ENCODE measurements at regions not wholly inside any gene's neighbourhood (a gene's known extent, or its start where the extent isn't known, plus 50 kb on each side); places are given as distances from the start of the nearest gene placed in this dataset.
"Not testable (repeated sequence)": the region's sequence is repeated elsewhere in the genome, so short reads cannot be mapped to it uniquely, and the experiment has no call there.

DNA sequence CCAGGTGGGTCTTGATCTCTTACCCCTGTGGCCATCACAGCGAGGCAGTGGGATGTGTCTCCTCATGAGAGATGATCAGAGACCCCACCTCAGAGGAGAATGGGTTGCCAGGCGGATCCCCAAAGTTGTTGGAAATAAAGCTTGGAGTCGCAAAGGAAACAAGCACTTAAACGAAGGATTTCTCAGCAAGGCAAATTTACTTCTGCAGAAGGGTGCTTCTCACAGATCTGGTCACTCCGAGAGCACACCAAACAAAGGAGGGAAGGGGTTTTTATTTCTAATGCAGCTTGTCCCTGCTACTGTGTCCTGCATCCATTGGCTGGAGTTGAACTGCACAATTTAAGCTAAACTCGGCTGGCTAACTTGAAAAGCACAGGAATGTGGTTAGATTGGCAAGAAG lies 466.6 kb upstream of the EYS start:
- no peak for DNase-seq (ENCODE audit: low spot score)
- intact Hi-C loops (cut with DNase I) = no loop called here

- DNase-seq (ENCODE audit: low spot score) = peak; percentile 78
- intact Hi-C loops (cut with DNase I) = not testable (repeated sequence)
These were observed 459.7 kb upstream of the EYS start for GRCh38 chr6:66166713-66167112.

DNA sequence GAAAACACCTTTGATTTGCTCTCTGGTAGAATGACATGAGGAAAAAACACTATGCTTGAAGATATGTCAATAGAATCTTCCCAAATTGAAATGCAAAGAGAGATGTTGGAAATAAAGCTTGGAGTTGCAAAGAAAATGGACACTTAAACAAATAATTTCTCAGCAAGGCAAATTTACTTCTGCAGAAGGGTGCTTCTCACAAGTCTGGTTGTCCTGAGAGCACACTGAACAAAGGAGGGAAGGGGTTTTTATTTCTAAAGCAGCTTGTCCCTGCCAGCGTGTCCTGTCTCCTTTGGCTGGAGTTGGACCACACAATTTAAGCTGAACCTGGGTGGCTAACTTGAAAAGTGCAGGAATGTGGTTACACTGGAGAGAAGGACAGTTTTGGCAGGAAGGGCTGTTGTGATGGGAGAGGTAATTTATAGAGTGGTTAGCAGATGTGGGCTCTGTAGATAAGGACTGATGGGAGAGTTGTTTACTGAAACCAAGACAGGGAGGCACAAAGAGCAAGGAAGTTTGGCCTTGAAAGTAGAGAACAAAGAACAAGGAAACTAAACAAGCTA lies 454.6 kb upstream of the EYS start:
- DNase-seq (ENCODE audit: low spot score) = no peak
- intact Hi-C loops (cut with DNase I) = no loop called here

GRCh38 chr6:66159937-66160336 lies 452.9 kb upstream of the EYS start:
- intact Hi-C loops (cut with DNase I) = no loop called here

GRCh38 chr6:66153247-66153646 lies 446.2 kb upstream of the EYS start:
- intact Hi-C loops (cut with DNase I) = no loop called here
- no peak for DNase-seq (ENCODE audit: low spot score)

More at GRCh38 chr6:66159937-66160336, 452.9 kb upstream of the EYS start:
- DNase-seq (ENCODE audit: low spot score) = no peak

DNA sequence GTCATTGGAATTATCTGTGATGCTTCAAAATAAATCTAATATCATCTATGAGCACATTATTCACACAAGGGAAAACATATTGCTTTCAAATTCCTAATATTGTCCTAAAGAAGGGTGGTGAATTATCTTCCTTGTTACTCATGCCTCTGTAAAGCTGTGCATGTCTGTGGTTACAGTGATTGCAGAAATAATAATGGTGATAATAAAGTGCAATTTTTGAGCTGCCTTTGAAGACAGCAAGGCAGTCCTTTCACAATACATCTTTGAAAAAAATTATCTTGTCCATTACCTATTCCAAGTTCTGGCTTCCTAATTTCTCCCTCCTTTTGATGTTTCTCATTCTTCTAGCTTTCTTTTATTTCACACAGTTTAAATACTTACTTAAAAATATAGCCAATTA lies 442.1 kb upstream of the EYS start:
- intact Hi-C loops (cut with DNase I) = no loop called here
- no peak for DNase-seq (ENCODE audit: low spot score)

DNA sequence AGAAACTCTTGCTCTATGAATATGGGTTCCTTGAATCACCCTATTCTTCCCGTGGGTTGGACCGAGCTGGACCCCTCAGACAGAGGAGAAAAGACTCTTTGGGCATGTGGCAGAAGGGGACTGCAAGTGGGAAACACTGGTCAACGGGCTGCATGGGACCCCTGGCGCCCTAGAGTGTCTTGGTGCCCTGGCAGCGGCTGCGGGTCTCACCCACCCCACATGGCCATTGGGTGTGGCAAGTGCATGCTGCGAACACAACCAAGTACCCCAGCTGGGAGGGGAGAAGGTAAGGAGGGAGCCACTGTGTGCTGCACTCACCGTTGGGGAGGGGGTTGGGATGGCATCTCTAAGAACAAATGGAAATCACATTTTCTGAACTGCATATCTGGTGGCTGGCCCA lies 438.8 kb upstream of the EYS start:
- DNase-seq (ENCODE audit: low spot score) = no peak
- intact Hi-C loops (cut with DNase I) = no loop called here

- intact Hi-C loops (cut with DNase I) = loop anchor here in 1 of 2 donors (10.0 kb wide), 1 partner anchor 721 kb away; no protein-coding TSS in a partner anchor
- DNase-seq (ENCODE audit: low spot score) = no peak
These were observed 427.0 kb upstream of the EYS start for GRCh38 chr6:66134021-66134420.

- intact Hi-C loops (cut with DNase I) = no loop called here
- no peak for DNase-seq (ENCODE audit: low spot score)
These were observed 421.6 kb upstream of the EYS start for GRCh38 chr6:66128656-66129055.

DNA sequence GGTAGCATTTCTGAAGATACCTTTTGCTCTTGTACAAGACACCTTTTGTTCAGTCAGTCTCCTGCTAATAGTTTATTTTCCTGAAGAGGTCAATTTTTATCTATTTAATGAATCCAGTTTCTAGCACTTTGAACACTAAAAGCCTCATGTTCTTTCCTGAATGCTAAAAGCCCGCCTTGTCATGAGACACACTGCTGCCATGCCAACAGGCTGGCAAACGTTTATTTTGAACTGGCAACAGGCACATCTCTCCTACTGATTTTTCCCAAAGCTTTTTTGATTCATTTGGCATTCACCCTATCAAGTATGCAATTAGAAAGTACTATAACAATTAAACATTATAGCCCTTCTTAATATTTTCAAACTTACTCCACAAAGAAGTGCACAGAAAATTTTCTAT lies 421.2 kb upstream of the EYS start:
- intact Hi-C loops (cut with DNase I) = no loop called here
- no peak for DNase-seq (ENCODE audit: low spot score)

- DNase-seq (ENCODE audit: low spot score) = no peak
- intact Hi-C loops (cut with DNase I) = no loop called here
These were observed 420.0 kb upstream of the EYS start for GRCh38 chr6:66127061-66127460.

DNA sequence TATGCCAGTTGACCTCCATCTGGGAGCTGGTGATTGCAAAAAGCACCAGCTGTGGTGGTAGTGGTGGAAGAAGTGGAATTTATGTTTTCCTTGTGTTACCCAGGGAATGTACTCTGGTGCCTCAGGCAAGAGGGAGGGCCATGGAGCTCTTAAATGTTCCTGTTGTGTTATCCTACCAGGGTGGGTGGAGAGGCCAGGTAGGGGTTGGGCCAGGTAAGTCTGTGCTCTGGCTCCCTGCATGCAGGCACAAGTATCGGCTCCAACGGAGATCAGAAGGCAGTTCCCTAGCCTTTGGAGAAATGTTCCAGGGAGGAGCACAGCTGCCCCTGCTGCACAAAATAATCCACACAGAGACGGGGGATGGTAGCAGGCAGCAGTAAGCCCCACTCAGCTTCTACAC lies 419.3 kb upstream of the EYS start:
- no peak for DNase-seq (ENCODE audit: low spot score)
- intact Hi-C loops (cut with DNase I) = no loop called here

DNA sequence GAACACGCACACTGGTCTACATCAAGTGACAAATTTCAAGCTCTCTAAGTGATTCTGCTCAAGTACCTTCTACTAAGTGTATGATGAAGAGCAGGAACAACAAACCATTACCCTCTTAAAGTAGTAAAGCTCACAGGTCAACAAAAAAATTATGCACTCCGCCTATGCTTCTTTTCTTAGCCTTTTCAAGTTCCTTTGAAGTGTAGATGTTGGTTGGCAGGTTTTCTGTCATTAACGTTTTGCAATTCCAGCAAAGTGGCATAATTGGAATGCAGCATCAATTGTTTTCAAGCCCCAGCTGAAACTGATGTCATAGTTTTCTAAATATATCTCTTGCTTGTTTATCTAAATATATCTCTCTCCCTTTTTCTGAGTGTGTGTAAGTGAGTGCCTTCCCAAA lies 396.9 kb upstream of the EYS start:
- intact Hi-C loops (cut with DNase I) = loop anchor here in 1 of 2 donors (10.0 kb wide), 1 partner anchor 1739 kb away; no protein-coding TSS in a partner anchor
- no peak for DNase-seq (ENCODE audit: low spot score)

GRCh38 chr6:66103354-66103753 lies 396.3 kb upstream of the EYS start:
- intact Hi-C loops (cut with DNase I) = loop anchor here in 1 of 2 donors (10.0 kb wide), 1 partner anchor 1739 kb away; no protein-coding TSS in a partner anchor
- no peak for DNase-seq (ENCODE audit: low spot score)

DNA sequence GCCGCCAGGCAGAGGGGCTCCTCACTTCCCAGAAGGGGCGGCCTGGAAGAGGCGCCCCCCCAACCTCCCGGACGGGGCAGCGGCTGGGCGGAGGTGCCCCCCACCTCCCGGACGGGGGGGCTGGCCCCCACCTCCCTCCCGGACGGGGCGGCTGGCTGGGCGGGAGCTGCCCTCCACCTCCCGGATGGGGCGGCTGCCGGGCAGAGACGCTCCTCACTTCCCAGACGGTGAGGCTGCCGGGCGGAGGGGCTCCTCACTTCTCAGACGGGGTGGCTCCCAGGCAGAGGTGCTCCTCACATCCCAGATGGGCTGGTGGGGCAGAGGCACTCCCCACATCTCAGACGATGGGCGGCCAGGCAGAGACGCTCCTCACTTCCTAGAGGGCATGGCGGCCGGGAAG lies 389.7 kb upstream of the EYS start:
- intact Hi-C loops (cut with DNase I) = no loop called here
- DNase-seq (ENCODE audit: low spot score) = peak; percentile 55

GRCh38 chr6:66094615-66095014 lies 387.6 kb upstream of the EYS start:
- intact Hi-C loops (cut with DNase I) = no loop called here
- no peak for DNase-seq (ENCODE audit: low spot score)

DNA sequence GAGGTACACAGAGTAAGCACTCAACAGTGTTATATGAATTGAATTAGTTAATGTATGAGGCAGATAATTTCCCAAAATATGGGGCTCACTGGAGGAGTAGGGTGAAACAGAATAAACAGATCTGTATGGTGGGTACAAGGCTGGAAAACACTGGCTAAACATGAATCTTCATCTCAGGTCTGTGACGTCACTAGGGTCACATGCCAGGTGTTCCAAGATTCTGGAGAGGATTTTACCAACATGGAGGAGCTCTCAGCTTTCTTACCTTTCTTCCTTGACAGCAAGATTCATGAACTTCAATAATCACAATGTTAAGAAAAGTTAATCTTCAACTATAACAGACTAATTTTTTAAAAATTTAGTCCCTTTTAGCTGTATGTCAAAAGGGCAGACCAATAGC lies 385.3 kb upstream of the EYS start:
- intact Hi-C loops (cut with DNase I); DNase-seq (ENCODE audit: low spot score): not testable (repeated sequence)

- intact Hi-C loops (cut with DNase I) = no loop called here
- no peak for DNase-seq (ENCODE audit: low spot score)
These were observed 379.5 kb upstream of the EYS start for GRCh38 chr6:66086532-66086931.

DNA sequence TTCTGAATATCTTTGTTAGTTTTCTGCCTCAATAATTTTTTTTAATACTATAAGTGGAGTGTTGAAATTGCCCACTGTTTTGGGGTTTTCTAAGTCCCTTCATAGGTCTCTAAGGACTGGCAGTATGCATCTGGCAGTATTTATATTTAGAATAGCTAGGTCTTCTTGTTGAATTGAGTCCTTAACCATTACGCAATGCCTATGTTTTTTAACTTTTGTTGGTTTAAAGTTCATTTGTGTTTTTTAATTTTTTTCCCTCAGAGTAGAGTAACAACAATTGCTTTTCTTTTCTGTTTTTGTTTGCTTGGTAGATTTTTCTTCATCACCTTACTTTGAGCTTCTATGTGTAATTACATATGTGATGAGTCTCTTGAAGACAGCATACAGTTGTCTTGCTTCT lies 375.9 kb upstream of the EYS start:
- DNase-seq (ENCODE audit: low spot score) = no peak
- intact Hi-C loops (cut with DNase I) = no loop called here

GRCh38 chr6:66068907-66069306 lies 361.9 kb upstream of the EYS start:
- intact Hi-C loops (cut with DNase I) = no loop called here

DNA sequence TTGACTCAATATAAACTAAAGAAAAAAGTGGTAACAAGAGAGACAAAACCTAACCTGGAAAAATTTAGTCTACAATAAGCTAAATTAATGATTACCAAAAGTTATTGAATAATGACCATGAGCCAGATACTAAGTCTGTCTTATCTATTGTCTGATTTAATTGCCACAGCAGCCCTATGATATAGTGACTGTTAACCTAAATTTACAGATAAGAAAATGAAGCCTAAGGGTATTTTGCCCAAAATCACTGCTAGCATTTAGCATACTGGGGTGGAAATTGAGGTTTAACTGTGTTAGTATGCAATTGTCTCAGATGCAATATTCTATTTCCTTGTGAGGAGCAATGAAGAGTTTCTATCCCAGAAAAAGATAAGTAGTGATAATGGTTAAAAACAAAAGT lies 361.0 kb upstream of the EYS start:
- no peak for DNase-seq (ENCODE audit: low spot score)
- intact Hi-C loops (cut with DNase I) = no loop called here

More at GRCh38 chr6:66068907-66069306, 361.9 kb upstream of the EYS start:
- no peak for DNase-seq (ENCODE audit: low spot score)

GRCh38 chr6:66065313-66065712 lies 358.3 kb upstream of the EYS start:
- no peak for DNase-seq (ENCODE audit: low spot score)
- intact Hi-C loops (cut with DNase I) = no loop called here
